Nucleus accumbens (tissue), 56 donors: ENCODE measurements at regions not wholly inside any gene's neighbourhood (a gene's known extent, or its start where the extent isn't known, plus 50 kb on each side); places are given as distances from the start of the nearest gene placed in this dataset.
"Not testable (repeated sequence)": the region's sequence is repeated elsewhere in the genome, so short reads cannot be mapped to it uniquely, and the experiment has no call there.

ENCODE experiments used
- DNase-seq, 56 donors: peaks; one replicate each; lab custom pipeline; 2025; lab: John Stamatoyannopoulos, UW

DNA sequence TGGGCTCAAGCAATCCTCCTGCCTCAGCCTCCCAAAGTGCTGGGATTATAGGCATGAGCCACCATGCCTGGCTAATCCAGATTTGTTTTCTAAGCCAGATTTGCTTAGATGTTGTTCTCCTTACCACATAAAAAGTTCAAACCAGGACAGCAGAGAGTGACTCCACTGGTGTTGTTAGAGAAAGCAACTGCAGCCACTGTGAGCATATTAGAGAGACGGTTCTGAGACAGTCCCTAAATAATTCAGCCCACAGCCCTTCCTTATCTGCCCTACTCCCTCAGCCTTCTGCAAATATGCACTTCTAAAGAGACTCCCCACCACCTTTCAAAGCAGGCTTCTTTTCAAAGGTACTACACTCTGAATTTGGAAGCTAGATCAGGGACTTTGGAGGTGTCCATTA, 96.1 kb downstream of the DRD1 start:
- no peak for DNase-seq

- no peak for DNase-seq
Observed at GRCh38 chr5:175347027-175347426, 97.0 kb downstream of the DRD1 start.

GRCh38 chr5:175344331-175345195, 99.4 kb downstream of the DRD1 start:
- DNase-seq: no peak

DNA sequence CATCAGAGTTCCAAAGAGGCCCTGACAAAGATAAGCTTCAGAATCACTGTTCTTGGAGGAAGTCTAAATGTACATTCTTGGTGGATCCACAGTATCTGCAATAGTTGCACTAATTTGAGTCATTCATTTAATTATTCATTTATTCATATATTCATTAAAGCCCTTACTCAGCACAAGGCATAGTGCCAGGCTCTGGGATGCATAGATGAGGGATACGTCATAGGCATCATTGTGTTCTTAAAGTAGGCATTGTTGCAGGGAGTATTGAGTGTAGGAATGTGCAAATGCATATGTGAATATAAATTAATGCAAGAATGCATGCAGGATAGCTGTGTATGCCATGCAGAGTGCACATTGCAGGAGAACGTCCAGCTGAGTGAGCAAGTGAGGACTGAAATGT, 100.7 kb downstream of the DRD1 start:
- DNase-seq: no peak

DNA sequence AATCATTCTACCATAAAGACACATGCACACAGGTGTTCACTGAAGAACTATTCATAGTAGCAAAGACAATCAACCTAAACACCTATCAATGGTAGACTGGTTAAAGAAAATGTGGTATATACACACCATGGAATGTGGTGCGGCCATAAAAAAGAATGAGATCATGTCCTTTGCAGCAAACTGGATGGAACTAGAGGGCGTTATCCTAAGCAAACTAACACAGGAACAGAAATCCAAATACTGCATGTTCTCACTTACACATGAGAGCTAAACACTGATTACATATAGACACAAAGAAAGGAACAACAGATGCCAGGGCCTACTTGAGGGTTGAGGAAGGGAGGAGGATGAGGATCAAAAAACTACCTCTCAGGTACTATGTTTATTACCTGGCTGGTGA, 103.8 kb downstream of the DRD1 start:
- no peak for DNase-seq

GRCh38 chr5:175337680-175338079, 106.3 kb downstream of the DRD1 start:
- no peak for DNase-seq

DNA sequence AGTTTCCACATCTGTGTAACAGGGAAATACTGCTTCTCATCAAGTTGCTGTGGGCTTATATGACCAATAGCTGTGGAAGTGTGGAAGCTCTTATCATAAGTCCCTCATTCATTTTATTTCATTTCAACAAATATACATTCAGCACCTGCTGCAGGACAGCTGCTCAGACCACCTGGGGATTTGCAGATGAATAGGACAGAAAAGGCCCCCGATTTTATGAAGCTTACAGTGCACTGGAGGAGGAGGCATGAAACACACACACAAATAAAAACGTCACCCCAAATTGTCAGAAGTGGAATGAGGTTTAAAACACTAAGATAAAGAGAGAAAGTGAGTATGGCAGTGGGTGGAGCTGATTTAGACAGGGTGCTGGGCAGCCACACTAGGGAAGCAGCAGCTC, 107.2 kb downstream of the DRD1 start:
- no peak for DNase-seq

GRCh38 chr5:175335691-175336090, 108.3 kb downstream of the DRD1 start:
- no peak for DNase-seq

- DNase-seq: not testable (repeated sequence)
Observed at GRCh38 chr5:175331173-175332036, 112.6 kb downstream of the DRD1 start.

DNA sequence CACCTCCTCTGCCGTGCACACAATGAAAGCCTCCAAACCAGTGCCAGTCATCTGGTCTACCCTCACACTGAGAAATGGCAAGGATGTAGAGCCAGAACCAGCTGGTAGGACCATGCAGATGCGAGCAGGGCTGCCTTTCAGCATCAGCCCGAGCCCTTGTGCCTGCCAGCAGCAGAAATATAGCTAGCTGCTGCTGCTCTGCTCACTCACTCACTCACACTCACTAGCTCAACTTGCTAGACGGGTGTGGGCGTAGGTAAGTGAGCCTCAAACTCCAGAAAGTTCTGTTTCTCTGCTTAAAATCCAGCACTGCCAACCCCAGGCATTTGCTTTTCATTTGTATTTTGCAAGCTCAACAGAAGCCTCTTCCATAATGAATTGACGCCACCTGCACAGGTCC, 114.0 kb downstream of the DRD1 start:
- peak in 24 of 56 donors; percentile 2 to 69 (median 32) for DNase-seq

DNA sequence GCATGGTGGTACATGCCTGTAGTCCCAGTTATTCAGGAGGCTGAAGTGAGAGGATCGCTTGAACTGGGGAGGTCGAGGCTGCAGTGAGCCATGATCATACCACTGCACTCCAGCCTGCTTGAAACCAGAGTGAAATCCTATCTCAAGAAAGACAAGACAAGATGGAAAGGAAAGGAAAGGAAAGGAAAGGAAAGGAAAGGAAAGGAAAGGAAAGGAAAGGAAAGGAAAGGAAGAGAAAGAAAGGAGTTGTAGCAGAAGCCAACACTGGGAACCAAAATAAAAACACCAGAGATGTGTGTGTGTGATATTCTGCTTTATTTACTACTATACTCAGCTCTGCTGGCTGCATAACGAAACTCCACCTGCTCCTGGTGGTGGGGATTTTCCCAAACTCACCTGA, 115.3 kb downstream of the DRD1 start:
- DNase-seq: no peak

GRCh38 chr5:175328176-175328575, 115.8 kb downstream of the DRD1 start:
- no peak for DNase-seq

GRCh38 chr5:175325681-175326080, 118.3 kb downstream of the DRD1 start:
- no peak for DNase-seq

DNA sequence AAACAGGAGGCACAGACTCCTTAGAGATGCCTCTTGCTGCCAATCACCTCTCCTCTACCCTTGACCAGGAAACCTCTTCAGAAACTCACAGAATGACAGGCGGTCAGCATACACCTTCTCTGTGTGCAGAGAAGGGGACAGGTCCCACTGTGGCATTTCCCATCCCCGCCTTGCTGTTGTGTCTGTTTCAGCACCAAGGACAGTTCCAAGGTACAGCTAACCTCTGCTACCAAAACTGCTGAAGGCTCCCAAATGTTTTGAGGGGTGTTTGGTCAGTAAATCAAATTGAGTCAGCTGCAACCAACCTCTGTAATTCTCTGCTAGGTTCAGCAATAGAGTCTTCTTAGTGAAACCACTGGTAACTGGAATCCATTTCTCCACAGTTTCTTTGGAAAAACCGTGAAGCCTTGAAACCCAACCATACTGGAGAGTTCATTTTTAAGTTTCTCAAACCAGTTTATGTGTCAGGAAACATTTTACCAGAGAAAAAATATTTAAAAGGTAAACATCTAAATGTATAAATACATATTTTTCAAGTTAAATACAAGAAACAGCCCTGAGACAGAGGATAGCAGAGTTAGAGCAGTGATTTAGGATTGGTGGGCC, 122.0 kb downstream of the DRD1 start:
- no peak for DNase-seq

GRCh38 chr5:175319199-175319598, 124.8 kb downstream of the DRD1 start:
- DNase-seq: no peak

GRCh38 chr5:175317872-175318271, 126.1 kb downstream of the DRD1 start:
- DNase-seq: no peak

DNA sequence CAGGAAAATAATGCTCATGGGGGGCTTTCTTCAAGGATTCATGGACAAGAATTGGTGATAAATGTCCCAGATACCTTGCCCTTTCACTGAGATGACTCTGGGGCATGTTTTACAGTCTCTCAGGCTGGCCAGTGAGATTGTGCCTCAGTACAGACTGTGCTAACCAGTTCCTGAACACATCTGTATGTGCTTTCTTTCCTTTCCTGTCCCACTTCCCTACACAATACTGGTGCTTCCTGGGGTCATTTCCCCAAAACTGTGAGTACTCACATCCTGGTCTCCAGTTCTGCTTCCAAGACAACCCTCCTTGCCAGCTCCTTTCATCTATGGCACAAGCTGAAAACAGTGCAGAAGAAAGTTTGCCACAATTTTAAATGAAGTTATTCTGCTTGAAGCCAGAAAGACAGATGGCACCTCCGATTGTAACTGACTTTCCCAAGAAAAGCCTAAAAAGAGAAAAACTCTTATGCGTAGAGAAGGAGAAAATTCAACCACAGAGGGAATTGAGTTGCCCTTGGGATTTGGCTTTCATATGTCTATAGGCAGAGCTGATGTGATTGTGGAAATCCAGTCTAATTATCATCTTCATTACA, 134.7 kb downstream of the DRD1 start:
- DNase-seq: no peak

GRCh38 chr5:175308701-175309100, 135.3 kb downstream of the DRD1 start:
- DNase-seq: no peak

- DNase-seq: no peak
Observed at GRCh38 chr5:175306381-175306780, 137.6 kb downstream of the DRD1 start.

DNA sequence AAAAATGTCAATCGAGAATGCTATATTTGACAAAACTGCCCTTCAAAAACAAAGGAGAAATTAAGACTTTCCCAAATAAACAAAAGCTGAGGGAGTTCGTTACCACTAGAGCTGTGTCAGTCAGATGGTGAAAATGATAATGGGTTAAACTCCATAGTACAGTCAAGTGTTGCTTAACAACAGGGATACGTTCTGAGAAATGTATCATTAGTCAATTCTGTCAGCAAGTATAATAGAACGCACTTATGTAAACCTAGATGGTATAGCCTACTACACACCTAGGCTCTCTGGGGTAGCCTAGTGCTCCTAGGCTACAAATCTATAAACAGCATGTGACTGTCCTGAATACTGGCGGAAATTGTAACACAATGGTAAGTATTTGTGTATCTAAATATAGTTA, 138.7 kb downstream of the DRD1 start:
- no peak for DNase-seq

DNA sequence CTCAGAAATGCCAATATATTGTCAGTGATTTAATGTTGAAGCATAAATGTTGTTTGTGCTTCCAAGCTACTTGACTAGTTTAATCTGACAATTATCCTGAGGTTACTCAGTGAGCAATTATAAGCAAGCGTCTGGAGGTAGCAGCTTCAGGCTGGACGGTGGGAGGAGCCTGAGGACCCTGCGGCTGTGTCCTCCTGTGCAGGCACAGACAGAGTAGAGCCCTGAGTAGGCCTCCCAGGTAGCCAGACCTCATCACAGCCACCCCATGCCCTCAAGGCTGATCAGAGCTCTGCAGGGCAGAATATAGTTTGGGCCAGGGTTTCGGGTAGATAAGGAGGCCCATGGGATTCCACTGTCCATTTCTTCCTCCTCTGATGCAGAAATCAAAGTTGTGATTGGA, 153.6 kb downstream of the DRD1 start:
- DNase-seq: no peak
